HG02610 (cell line): ENCODE measurements at regions not wholly inside any gene's neighbourhood (a gene's known extent, or its start where the extent isn't known, plus 50 kb on each side); places are given as distances from the start of the nearest gene placed in this dataset.

Experiments
- ATAC-seq: cut with Tn5 transposase; IDR thresholded peaks from one replicate; pipeline ENCODE4 v1.9.1; 2021; ENCODE audit warnings: mild to moderate bottlenecking, moderate library complexity; ENCODE audit not compliant: unreplicated experiment

DNA sequence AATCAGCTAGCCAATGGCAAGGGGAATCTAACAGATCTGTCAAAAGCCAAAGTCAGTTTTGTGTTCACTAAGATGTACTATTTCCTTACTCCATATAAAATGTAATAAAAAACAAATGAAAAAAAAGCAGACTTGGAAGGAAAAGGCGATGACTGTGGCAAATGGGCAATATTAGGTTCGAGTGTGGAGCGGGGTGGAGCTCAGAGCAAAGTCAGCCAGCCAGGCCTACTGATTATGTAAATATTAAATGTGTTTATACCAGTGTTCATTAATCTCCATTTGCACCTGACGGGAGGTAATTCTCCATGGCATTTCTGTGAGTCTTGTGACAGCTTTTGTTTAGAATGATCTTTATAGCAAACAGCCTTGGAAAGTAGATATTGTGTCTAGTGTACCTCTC, 96.2 kb upstream of the KCNMB2 start:
- ATAC-seq: no peak

DNA sequence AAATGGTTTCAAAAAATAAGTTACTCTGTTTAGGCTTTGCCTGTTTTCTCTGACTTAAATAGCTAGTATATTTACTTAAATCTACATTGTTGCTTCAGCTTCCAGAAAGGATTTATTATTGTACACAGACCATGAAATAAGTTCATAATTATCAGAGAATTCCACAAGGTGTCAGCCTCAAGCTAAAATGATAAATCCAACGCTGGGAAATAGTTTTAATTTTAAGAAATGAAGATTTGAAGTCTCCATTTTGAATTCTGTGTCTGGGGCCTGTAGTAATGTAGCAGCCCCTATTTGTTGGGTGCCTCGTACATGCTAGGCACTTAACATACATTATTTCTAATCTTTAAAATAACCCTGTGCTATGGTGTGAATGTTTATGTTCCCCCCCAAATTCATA, 92.6 kb upstream of the KCNMB2 start:
- ATAC-seq: no peak

DNA sequence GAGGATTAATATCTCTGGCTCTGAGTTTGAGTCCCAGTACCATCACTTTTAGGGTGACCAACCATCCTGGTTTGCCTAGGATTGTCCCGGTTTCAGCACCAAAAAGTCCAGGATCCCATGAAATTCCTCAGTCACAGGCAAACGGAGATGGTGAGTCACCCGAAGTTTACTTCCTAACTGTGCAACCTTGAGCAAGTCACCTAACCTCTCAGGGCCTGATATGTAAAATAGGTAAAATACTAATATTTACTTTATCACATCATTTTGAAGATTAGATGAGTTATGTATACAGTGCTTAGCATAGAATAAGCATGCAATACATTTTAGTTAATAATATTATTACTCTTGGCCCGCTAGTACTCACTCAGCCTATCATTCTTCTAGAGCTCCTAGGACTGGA, 91.1 kb upstream of the KCNMB2 start:
- no peak for ATAC-seq

DNA sequence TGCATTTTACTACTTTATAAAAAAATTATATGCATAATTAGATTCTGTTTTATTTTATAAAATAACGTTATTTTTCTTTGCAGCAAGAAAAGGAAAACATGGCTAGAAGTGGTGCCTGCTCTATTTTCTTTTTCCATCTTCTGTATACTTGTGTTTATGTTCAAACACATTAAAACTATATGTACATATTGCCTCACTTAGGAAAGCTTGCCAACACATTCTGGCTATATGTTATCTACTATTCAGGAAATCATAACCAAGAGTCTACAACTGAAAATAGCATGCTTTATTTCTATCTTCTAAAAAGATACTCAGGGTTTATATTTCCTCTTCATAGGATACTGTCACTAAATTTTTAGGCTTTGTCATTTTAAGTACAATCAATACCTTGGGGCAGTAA, 90.2 kb upstream of the KCNMB2 start:
- ATAC-seq: no peak

DNA sequence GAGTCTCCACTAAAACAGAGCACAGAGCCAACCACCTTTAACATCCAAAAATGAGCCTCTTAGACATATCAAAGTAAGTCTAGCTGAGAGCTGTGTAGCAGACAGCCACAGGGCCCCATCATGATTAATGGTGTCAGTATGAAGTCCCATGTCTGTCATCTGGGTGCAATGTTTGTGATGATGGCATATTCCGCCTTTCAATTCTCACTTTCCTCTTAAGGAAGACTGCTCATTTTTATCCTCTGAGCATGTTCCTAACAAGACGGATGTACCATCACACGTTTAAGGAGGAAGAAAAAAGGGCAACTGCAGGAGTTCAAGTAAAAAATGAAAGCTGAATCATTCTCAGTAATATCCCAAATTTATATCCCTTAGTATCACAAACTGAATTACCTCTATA, 85.8 kb upstream of the KCNMB2 start:
- no peak for ATAC-seq

DNA sequence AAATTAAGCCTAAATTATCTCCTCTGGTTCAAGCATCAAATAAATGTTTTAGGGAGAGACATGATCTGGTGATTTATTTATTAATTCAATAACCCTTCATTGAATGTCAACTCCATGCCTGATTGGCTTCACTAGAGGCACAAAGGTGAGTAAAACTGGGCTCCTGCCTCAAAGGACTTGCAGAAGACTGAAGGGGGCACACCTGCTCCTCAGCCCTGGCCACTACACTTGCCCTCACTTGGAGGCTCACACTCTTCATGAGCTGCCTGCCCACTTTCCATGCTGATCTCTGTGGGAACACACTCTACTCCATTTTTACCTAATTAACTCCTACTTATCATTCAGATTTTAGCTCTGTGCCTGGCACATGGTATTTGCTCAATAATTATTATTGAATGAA, 84.4 kb upstream of the KCNMB2 start:
- no peak for ATAC-seq

DNA sequence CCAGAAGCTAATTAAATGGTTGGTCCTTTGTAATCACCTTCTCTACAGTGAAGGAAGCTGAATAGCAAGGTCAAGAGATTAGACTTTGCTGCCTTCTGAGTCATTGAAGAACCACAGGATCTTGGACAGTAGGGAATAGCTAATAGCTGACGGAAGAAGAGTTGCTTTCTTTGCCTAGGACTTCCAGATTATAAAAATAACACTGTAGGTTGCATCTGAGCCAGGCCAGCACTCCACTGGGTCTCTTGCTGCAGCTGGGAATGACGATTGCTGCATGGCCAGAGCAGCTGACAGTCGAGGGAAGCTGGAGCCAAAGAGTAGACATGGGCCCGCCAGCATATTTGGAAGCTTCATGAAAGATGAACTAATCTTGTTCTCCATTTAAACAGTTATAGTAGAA, 81.5 kb upstream of the KCNMB2 start:
- no peak for ATAC-seq

DNA sequence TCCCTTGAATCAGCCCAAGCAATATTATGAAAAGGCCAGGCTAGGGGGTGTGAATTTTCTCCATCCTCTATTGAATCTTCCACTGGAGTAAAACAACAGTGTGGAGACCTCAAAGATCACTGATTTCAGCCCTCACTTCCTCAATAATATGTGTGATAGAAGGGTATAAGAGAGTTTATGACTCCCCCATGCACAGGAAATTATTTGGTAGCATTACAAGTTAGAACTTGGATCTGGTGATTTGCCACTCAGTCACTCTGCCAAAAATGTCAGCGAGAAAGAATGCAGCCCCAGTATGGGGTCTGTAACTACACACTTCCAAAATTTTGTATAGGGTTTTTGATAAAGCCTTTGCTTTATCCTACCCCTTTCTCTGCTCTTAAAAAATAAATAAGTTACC, 81.0 kb upstream of the KCNMB2 start:
- no peak for ATAC-seq

DNA sequence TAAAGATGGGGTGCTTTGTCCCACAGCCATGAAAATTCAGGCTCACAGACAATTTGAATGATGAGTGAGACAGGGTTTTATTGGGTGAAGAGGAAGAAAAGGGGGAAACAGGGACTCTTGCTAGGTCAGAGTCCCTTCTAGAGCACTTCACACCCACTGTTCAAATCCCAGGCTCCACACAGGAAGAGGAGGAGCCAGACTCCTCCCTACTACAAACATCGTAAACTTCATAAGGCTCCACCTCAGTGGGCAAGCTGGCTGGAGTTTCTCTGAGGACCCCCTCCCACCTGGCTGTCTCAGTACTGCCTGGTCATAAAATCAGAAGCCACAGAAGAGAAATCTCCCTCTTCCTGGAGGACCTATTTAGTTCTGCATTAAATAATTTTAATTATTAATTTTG, 80.3 kb upstream of the KCNMB2 start:
- no peak for ATAC-seq

DNA sequence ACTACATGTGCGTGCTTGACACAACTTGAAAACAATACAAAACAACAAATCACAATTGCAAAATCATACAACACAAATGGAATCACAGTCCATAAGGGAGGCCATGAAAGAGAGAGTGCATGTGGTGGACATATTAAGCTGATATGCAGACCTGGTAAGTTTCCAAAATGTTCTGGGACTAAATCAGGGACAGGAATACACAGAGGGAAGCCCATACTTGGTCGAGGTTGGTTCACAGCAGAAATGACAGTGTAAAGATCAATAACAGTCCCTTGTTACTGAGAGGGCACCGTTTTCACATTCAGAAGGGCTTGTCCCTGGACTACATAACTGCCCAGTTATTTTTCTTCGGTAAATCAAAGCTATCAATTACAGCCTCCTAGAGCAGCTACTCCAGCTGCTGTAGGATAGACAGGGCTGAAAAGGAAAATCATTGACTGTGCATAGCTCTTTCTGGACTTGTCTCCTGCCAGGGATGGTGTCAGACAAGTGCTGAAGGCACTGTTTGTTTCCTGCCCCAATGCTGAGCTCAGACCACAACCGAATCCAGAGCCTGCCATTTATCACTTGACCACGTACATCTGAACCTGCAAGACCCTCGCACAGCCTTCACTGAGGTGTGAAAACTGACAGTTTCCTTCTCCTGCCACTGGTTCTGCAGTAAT, 79.5 kb upstream of the KCNMB2 start:
- no peak for ATAC-seq

DNA sequence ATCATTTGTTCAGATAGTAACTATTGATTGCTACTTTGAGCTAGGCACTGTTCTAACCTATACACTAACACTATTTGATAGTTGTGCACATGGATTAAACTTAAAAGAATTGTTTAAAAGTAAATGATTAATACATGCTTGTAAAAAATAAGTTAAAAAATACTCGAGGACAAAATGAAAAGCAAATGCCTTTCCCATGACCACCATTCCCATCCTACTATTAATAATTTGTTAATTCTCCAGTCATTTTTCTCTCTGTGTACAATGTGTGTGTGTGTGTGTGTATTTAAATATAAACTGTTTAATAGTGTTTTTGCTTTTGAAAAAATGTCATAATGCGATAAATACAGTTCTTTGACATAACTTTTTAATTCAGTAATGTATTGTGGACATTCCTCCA, 78.7 kb upstream of the KCNMB2 start:
- ATAC-seq: no peak

DNA sequence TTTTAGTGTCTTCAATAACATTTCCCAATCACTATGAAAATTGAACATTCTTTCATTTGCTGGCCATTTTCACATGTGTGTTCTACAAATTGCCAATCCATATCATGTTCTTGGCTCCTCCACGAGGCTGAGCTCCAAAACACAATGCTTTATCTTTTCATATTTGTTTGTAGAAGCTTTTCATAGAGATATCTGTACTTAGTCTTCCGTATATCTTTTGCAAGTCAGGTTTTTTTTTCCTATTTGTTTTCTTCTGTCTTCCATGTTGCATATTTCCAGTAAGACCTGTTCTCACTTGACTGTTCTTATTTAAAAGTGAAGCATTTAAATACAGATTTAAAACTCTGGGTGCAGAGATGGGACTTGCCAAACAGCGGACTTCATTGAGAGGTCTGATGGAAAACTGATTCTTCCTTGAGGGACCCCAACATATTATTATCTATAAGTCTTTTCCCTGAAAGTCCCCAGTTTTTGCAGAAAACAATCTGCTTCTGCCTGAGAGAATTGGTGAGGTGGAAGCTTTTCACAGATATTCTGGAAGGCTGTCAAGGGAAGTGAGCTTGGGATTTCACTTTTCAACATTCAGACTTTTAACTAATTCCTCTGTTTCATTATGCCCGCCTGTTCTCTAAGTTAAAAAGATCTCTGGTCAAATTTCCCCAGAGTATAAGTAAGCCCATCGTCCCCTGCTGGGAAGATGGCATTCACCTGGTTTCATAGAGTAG, 77.8 kb upstream of the KCNMB2 start:
- no peak for ATAC-seq

DNA sequence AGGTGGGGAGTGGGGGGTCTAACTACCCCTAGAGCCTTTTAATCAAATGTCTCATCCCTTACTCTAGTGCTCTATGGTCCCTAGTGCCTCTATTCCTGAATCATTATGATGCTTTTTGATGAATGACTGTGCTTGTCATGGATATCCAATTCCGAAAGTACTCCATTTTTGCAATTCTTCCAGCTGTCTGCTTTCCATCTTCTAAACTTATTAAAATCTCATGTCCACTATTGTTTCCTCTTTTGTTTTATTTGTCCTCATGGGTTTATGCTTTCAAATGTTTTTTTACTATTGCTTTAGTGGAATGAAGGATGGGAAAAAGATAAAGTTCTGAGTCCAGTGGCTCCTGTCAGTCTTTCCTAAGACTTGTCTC, 77.2 kb upstream of the KCNMB2 start:
- no peak for ATAC-seq

DNA sequence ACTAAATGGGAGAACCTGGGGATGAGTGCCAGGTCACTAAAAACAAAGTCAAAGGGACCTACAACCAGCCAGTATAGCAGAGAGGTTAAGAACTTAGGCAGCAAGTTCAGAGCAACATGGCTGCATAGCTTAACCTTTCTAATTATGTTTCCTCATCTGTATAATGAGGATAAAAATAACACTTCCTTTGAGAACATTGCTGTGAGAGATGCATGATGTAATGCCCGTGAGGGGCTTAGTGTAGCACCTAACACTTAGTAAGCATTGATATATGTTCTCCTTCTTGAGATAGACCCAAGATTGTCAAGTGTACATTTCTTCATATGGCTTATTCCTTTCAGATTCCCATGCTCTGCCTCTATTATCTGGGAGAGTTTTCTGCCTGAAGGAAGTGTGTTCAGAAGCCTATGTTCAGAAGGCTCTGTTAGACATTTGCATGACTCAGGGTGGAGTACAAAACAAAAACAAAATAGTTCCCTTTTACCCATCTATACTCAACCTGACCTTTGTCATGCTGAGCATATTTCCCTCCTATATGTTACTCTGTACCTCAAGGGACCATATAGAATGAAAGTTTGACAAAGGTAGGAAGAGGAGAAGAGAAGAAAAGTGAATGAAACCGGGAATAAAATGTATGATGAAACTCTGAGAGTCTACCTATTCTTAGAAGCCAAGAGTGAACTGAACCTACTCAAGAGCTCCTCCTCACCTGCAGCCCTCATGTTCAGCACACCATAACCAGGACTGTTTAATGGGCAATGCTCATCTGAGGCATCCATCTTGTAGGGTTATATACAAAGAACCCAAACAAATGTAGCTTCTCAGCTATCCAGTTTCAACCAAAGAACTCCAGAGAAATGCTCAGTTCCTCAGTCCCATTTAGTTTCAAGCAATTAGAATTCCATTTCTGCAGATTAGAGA, 70.7 kb upstream of the KCNMB2 start:
- ATAC-seq: no peak

DNA sequence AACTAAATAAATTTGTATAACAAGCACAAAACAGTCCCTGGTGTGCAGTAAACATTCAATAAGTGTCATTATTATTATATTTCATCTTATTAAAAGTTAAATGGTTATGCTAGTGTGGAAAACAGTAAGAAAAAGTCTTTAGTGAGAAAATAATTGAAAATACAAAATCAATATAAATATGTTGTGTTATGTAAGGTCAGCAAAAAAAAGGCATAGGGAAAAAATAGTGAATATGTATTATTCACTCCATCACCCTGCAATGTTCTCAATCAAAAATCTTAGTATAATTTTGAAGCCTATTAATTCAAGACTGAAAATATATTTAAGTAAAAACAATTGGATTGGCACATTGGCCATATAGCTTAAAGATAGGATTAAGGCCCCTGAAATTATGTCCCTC, 63.3 kb upstream of the KCNMB2 start:
- no peak for ATAC-seq

DNA sequence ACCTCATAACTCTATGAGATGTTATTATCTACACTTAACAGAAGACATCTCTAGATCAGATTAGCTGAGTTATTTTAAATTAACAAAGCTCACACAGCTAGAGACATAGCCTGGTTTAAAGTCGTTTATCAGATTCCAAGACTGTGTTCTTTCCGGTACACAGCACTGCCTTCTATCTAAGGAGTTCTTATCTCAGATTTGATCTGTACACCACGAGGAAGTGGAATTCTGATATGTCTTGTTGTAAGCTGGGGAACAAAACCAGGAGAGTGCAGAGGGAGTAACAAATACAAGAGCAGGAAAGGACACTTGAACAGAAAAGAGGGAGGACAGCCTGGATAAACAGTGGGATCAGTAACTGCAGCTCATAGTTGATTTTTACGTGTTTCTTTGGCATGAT, 61.7 kb upstream of the KCNMB2 start:
- ATAC-seq: no peak

DNA sequence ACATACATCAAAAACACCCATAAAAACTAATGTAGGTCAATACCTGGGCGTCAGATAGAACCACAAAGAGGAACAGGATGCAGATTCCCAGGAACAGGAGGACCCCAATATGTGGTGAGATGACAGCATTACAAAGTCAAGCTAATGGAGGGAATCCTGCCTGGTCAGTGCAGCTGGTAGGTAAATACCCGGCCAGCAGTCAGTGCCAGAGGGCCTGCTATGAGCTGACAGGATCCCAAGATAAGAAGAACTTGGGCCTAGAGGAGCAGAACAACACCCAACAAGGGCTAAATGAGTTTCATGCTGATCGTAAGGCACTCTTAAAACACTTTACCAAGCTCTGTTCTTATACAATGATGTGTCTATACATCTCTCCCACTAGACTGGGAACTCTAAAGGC, 61.2 kb upstream of the KCNMB2 start:
- no peak for ATAC-seq

DNA sequence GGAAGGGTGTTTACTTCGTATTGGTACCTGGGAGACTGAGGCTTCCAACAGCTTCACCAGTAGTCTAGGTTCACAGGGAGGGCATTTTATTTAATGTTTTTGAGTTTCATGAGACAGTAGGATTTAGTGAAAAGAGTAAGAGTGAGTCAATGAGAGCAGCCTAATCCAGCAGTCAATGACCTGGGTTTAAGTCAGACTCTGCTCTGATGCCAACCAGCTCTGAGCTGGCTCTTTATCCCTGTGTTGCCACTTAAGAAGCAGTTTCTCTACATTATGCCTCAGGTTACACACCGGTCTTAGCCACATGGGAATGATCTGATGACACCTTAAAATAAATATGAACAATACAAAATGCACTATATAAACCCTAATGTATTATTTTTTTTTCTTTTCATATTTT, 59.4 kb upstream of the KCNMB2 start:
- ATAC-seq: no peak

DNA sequence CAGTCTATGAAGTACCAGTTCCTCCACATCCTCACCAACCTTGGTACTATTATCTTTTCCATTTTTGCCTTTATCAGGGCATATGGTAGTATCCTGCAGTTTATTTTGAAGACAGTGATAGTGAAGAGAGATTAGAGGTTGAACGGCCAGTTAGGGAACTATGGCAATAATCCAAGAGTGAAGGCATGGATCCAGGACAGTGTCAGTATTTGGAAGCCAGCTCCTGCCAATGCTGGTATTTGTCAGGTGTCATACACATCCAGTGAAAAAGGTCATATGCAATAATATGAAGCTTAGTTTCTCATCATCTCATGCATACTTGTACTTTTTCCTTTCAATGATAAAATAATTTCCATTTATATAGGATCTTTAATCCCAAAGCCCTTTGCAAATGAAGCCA, 56.8 kb upstream of the KCNMB2 start:
- ATAC-seq: no peak

DNA sequence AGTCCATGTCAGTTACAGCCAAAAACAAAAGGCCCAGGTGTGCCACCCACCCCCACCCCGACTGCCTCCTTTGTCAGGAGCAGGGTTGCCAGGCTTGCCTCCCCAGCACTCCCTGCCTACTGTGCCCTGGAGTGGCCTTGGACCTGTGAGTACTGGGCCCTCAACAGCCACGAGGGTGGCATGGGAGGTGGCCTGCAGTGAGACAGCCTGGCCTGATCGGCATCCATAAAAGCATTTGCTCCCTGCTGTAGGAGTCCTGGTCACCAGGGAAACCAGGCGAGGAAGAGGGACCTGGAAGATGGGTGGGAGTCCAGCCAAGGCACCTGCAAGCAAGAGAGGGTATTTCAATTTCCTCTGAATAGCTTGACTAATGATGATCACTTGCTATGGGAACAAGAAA, 56.4 kb upstream of the KCNMB2 start:
- ATAC-seq: no peak

DNA sequence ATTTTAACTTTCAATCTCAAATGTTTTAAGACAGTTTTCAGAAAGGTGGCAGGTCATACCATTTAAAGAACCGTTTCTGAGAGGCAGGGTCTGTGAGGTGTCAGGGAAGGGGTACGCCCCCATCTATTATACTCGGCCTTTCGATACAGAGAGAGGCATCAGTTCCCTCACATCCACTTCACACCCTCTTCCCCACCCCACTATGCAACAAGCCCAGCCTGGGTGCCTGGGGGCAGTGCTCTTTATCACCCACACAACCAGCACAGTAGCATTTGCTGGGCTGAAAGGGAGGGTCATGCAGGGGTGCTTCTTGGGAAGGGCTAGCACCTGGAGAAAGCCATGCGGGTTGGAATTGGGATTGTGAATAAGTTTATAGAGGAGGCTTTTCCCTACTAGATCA, 56.0 kb upstream of the KCNMB2 start:
- no peak for ATAC-seq

DNA sequence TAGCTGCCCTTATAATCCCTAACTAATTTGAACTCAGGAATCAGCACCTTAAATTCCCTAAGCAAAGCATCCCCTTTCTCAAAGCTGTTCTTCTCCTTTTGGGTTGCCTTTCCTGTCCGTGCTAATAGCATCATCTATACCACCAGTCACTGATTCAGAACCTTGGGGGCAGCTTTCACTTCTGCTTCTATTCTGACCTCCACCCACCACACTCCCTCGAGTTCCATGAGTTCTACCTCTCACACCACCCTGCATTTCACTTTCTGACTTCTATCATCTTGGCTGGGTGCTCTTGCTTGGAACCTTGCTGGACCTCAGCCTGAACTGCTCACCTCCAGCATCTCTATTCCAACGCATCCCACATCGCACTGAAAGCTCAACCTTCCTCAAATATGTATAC, 55.4 kb upstream of the KCNMB2 start:
- ATAC-seq: peak; percentile 97
